ENCODE measurements at regions not wholly inside any gene's neighbourhood (a gene's known extent, or its start where the extent isn't known, plus 50 kb on each side); places are given as distances from the start of the nearest gene placed in this dataset.

GRCh38 chr4:11342401-11342800 lies 86.3 kb downstream of the HS3ST1 start:
- Histone ChIP-seq H3K4me1 (replicated peaks in 1 of 2) (no peaks in the 10 kb centered on the region), H3K27me3 (no peaks in the 10 kb centered on the region), H3K9me3 (replicated peaks in 1 of 3) (no peaks in the 10 kb centered on the region), H3K27ac (no peak overlapping the region), H3K4me3 (no peak overlapping the region), H3K36me3 (replicated peaks in 1 of 2) (no peaks in the 10 kb centered on the region)
- TF ChIP-seq POLR2A (IDR thresholded peaks at IDR 0.05): no peak
- TF ChIP-seq CTCF (IDR thresholded peaks at IDR 0.05): no peak
- 81 to 93% (median 88%) methylated on average over 6 of the region's 6 CpGs for WGBS, 4 donors
- intact Hi-C loops (cut with DNase I): no loop called here
- DNase-seq: no peak

- DNase-seq: no peak
- 71 to 78% (median 73%) methylated on average over 6 of the region's 6 CpGs for WGBS, 4 donors
These were observed 87.2 kb downstream of the HS3ST1 start for GRCh38 chr4:11341337-11342043.

GRCh38 chr4:11338956-11339782 lies 89.5 kb downstream of the HS3ST1 start:
- H3K9me3 ChIP-seq (replicated peaks in 1 of 3): no peaks in the 10 kb centered on the region
- H3K4me1 ChIP-seq (replicated peaks in 1 of 2): no peaks in the 10 kb centered on the region
- no peak for DNase-seq
- no peak overlapping the region for H3K27ac ChIP-seq
- no peak overlapping the region for H3K4me3 ChIP-seq
- WGBS, 4 donors: 72 to 84% (median 77%) methylated on average over 5 of the region's 5 CpGs
- no peaks in the 10 kb centered on the region for H3K27me3 ChIP-seq
- TF ChIP-seq CTCF (IDR thresholded peaks at IDR 0.05) (no peak), POLR2A (IDR thresholded peaks at IDR 0.05) (no peak)
- no peaks in the 10 kb centered on the region for H3K36me3 ChIP-seq (replicated peaks in 1 of 2)
- intact Hi-C loops (cut with DNase I): no loop called here

More at GRCh38 chr4:11341337-11342043, 87.2 kb downstream of the HS3ST1 start:
- no peaks in the 10 kb centered on the region for H3K4me1 ChIP-seq (replicated peaks in 1 of 2)
- H3K4me3 ChIP-seq: no peak overlapping the region
- no peak for TF ChIP-seq CTCF (IDR thresholded peaks at IDR 0.05)
- no peak for TF ChIP-seq POLR2A (IDR thresholded peaks at IDR 0.05)
- H3K9me3 ChIP-seq (replicated peaks in 1 of 3): no peaks in the 10 kb centered on the region
- intact Hi-C loops (cut with DNase I): no loop called here
- no peaks in the 10 kb centered on the region for H3K27me3 ChIP-seq
- H3K36me3 ChIP-seq (replicated peaks in 1 of 2): no peaks in the 10 kb centered on the region
- H3K27ac ChIP-seq: no peak overlapping the region

GRCh38 chr4:11337287-11337686 lies 91.4 kb downstream of the HS3ST1 start:
- H3K4me1 ChIP-seq (replicated peaks in 1 of 2): no peaks in the 10 kb centered on the region
- no peaks in the 10 kb centered on the region for H3K9me3 ChIP-seq (replicated peaks in 1 of 3)
- no peaks in the 10 kb centered on the region for H3K27me3 ChIP-seq
- DNase-seq: no peak
- TF ChIP-seq POLR2A (IDR thresholded peaks at IDR 0.05) (no peak), CTCF (IDR thresholded peaks at IDR 0.05) (no peak)
- WGBS, 4 donors: 31 to 39% (median 39%) methylated on average over 1 of the region's 1 CpG
- no peak overlapping the region for H3K27ac ChIP-seq
- no peak overlapping the region for H3K4me3 ChIP-seq
- intact Hi-C loops (cut with DNase I): no loop called here
- H3K36me3 ChIP-seq (replicated peaks in 1 of 2): no peaks in the 10 kb centered on the region

Data from adrenal gland (tissue), 9 donors.